Astrocyte (in vitro differentiated cells and primary cell): ENCODE measurements at regions not wholly inside any gene's neighbourhood (a gene's known extent, or its start where the extent isn't known, plus 50 kb on each side); places are given as distances from the start of the nearest gene placed in this dataset.

ENCODE experiments used
- CTCF ChIP-seq: IDR thresholded peaks from 2 replicates; pipeline ENCODE4 v1.5.1; 2011; ENCODE audit warnings: low read depth, mild to moderate bottlenecking, inconsistent platforms, low read length, moderate library complexity; ENCODE audit not compliant: insufficient read depth
- EZH2 ChIP-seq: IDR thresholded peaks from 2 replicates; pipeline ENCODE4 v1.6.1; 2012; ENCODE audit warnings: mild to moderate bottlenecking, low read length, inconsistent platforms; ENCODE audit not compliant: insufficient read depth

GRCh38 chr14:26319139-26319864, 278.5 kb downstream of the NOVA1 start:
- no peak for TF ChIP-seq CTCF
- TF ChIP-seq EZH2: no peak
